ENCODE measurements at regions not wholly inside any gene's neighbourhood (a gene's known extent, or its start where the extent isn't known, plus 50 kb on each side); places are given as distances from the start of the nearest gene placed in this dataset.

DNA sequence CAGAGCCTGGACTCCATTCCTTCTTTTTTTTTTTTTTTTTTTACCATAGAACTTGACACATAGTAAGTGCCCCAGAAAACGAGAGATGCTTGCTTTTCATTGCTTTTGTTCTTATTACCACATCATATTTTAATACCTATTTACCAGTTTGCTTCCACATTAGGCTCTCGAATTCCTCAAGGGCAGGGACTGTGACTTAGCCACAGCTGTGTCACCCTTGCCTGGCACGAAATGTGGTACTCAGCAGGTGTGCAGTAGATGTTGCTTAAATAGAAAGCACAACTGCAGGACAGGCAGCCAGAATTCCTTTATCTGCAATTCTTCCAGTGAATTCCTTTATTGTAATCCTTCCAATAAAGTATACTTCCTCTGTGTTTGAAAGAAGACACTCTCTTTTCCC lies 393.0 kb downstream of the HAPSTR1 start:
- DNase-seq = no peak

DNA sequence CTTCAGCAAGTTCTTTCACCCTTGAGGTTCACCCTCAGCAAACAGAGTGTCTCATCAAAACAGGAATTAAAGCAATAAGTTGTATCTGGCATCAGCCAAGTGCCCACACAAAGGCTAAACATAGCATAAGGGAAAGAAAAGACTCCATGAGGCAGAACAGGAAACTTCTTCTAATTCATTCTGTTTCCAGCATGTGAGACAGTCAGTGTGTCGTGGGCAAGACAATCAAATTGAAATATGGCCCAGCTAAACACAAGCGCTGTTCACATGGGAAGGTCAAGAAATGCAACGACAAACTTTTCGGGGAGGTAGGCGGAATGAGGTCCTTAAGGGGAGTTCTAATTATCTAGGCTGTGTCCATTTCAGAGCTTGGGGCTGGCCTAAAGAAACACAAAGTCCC lies 393.4 kb downstream of the HAPSTR1 start:
- DNase-seq = no peak

DNA sequence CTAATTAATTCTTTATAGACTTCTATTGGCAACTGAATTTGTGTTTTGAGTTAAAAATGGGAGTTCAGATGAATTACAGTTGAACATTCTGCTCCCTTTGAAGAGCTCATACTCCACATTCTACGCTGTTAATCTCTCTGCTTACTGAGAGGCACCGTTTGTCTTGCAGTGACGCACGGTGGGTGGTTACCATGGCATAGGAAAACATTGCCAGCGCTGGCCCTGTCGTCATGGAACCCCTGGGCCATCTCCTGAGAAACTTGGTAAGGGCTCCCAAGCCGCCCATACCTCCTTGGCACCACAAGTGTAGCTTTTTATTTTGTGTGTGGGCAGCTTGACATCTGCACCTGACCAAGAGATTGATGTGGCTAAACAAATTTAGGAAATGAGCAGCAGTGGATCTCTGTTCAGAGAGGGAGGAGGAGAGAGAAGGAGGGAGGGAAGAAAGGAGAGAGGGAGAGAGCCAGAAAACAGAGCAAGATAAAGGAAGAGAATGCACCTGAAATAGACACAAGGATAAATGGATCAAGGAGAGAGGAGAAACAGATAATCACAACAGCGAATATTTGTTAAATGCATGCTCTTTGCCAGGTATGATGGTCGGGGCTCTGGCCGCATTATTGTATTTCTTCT lies 398.5 kb downstream of the HAPSTR1 start:
- DNase-seq = no peak

DNA sequence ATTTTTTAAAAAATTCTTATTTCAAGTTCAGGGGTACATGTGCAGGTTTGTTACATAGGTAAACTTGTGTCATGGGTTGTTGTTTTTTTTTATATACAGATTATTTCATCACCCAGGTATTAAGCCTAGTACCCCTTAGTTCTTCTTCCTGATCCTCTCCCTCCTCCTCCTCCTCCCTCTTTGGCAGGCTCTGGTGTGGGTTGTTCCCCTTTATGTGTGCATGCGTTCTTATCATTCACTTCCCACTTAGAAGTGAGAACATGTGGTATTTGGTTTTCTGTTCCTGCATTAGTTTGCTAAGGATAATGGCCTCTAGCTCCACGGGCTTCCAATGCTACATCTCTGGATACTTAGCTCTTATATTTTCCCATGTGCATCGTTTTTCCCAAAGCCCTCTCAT lies 404.4 kb downstream of the HAPSTR1 start:
- DNase-seq = no peak

DNA sequence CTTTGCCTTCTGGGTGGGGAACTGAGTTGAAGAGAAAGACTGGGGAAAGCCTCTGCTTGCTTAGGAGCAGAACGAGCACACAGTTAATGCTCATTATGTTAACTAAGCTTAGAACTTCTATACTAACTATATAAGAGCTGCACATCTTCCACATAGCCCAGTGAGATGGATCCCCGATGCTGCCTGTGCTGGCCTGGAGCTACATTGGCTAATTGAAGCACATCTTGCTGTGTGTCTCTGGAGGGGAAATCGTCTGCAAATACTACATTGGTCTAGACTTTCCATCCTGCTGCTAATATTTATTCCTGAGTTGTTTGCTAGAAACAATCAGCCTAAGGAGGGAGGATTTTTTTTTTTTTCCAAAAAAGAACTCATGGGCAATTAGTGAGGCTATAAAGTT lies 406.3 kb downstream of the HAPSTR1 start:
- no peak for DNase-seq

DNA sequence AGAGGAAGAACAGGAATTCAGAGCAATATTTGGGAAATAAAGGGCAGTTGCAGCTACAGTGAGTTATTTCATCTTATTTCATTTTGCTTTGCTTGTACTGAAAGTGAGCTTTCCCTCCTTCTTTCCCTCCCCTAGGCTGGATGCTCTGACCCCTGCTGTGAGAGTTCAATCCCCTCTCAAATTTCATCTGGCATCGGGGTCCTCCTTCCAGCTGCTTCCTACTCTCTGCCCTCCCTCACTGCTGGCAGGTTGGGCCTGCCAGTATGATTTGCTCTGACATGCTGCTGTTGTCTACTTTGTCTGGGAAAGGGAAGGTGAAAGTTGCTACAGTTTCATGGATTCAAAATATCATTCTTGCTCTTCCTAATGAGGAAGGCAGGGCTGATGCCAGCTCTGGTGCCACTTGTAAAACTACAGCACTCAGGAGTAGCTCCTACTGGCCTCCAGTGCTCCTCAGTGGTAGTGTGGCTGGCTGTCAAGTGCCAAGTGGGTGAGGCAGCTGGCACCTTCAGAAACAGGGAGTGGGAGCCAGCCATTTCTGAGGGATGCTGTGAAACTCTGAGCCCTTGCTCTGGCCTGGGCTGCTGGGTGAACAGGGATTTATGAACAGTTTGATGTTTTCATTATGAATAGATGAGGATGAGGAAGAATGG lies 408.6 kb downstream of the HAPSTR1 start:
- DNase-seq = no peak

DNA sequence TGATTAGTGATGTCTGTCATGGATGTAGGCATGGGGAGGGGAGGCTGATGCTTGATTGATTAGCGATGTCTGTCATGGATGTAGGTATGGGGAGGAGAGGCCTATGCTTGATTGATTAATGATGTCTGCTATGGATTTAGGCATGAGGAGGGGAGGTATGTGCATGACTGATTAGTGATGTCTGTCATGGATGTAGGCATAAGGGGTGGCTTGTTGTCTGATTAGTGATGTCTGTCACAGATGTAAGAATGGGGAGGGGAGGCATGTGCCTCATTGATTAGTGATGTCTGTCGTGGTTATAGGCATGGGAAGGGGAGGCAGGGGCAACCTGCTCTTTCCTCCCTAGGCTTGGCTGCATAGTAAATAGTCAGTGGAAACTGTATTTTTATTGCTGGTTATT lies 409.4 kb downstream of the HAPSTR1 start:
- DNase-seq = no peak

DNA sequence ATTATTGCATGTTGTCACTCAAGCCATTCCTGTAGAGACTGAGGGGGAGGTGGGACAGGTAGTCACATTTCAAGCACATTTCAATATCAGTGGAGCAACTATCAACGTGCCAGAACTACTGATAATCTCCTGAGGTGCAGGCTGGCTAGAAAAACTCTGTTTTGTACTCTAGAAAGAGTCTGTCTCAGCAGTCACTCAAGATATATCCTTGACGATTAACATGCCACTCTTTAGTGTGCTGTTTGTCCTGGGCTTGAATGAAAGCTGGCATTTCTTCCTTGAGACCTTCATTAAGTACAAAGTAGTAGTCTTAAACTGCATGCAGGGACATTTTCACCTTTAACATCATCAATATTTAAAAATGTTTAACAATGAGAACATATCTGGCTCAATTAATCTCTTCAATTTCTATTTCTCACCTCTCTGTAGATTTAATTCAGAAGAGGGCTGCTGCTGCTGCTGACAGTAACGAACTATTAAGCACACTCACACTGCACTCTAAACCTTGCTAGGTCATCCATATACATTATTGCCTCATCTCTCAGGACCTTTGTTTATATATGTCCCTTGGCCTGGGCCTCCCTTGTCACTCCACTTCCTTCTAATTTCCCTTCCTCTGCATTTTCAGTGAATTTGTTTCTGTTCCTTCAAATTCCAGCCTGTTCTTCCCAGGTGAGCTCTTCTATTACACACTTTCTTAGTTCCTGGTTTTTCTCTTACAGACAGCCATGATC lies 412.0 kb downstream of the HAPSTR1 start:
- no peak for DNase-seq

DNA sequence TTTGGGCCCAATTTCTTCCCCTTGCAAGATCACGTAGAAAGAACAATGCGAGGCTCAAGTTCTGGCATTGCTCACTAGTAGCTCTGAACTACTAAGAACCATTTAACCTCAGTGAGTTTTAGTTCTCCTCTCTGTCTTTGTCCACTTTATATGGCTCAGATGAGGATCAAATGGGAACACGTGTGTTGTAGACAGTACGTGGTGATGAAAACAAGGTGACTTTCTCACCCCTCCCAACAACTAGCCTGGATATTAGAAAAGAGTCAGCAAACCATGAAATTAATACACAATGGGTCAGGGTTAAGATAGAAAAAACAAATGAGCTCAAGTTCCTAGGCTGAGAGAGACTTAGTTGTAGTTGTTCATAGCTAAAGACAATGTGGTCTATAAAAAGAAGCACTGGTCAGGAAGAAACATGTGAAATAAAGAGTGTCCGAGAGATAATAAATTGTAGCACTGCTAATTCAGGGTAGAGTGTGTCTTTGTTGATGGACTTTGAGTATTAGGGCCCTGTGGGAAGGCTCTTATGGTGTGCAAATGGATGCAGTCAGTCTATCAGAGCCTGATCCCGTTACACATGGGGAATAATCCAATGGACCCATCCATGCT lies 417.0 kb downstream of the HAPSTR1 start:
- DNase-seq = no peak

DNA sequence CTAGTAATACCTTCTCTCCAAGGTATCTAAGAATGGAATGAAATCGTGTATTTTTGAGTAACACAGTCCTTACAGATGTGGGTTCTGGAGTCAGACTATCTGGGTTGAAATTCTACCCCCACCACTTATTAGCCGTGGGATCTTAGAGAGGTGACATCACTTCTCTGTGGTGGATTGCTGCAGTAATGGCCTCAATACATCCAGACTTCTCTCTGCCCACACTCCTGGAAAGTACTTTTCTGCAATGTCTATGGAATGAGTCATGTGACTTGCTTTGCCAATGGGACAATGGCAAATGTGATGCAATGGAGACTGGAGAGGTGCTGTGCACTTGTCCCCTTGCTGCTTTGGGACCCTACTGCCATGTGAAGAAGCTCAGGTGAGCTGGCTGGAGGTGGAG lies 418.2 kb downstream of the HAPSTR1 start:
- no peak for DNase-seq

DNA sequence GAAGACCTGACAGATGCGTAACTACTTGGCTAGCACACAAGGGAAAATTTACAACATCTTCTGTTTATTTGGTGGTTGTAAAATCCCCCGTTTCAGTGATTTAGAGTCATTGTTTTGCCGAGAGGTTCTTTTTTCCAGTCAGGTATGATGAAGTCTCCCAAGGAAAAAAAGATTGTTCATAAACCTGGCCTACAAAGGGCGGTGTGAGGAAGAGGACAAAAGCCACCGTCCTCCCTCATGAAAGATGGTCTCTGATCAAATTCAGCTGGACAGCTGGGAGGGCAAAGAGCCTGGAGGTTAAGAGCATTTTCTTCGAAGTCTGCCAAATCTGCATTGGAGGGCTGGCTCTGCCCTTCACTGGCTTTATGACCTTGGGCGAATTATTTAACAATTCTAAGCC lies 419.9 kb downstream of the HAPSTR1 start:
- no peak for DNase-seq

DNA sequence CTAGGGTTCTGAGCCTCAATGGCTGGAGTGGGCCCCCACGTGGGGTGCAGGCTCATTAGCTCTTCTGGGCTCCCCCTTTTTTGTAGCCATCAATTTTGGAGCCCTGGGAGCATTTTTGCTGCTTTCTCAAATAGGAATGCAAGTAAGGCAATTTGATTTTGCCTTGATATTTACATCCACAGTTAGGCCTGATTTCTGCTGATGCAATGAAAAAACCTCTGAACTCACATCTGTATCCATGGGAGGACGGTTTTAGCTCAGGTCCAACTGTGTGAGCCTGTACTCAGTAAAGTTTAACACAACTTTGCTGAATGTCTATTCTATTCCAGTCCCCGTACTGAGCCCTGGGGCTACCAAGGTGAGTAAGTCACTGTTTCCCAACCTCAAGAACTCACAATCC lies 425.0 kb downstream of the HAPSTR1 start:
- DNase-seq = no peak

DNA sequence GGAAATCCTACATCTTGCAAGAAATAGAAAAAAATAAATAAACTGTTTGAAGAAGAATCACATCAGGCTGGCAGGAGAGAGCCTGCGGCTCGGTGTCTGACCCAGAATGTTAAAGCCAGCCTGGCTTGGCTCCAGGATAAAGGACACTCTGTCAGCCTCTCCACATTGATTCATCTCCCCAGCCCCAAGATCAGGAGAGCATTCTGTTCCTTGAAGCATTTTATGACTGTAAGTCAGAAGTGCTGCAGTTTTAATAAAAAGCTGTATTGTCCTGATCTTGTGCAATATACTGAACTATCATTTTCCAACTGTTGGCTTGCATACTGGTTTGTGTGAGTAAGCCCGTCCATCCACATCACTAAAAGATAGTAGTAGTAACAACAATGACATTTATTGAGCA lies 426.6 kb downstream of the HAPSTR1 start:
- DNase-seq = no peak

DNA sequence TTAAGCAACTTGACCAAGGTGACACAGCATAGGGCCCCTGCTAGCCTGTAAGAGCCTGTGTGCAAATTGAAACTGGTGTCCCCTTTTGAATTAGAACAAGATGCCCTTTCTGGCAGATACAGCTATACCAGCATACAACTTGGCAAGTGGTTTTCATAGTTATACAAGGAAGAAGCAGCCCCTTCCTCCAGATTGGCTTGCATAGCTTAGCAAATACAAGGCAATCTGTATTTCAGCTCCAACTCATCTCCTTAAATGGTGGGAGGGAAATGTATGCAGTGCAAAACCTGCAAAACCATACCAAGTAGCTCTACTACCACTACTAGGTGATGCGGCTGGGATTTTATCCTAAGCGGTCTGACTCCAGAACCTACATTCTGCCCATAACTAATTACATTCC lies 427.1 kb downstream of the HAPSTR1 start:
- no peak for DNase-seq

DNA sequence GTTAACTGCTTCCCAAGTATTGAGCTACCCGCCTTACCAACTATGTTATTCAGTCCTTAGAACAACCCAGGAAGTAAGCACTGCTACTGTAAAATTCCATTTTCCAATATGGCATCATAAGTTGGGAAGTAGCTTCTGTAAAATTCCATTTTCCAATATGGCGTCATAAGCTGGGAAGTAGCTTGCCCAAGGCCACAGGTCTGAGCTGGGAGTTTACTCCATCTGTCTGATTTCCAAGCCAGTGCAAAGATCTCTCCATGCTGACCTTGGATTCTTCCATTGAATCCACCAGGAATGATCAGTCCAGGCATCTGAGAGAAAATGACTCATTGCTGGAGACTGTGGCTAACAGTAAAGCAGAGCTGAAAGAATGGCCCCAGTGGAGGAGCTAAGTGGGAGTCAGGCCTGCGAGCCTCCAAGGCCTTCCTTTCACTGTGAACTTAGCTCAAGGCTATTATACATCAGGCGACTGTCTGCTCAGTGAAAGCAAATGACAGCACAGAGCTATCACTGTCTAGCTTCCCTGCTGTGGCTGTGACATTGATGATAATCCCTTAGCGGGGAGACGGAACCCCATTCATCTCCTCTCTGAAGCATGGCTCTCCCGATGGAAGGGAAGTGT lies 430.4 kb downstream of the HAPSTR1 start:
- DNase-seq = no peak

DNA sequence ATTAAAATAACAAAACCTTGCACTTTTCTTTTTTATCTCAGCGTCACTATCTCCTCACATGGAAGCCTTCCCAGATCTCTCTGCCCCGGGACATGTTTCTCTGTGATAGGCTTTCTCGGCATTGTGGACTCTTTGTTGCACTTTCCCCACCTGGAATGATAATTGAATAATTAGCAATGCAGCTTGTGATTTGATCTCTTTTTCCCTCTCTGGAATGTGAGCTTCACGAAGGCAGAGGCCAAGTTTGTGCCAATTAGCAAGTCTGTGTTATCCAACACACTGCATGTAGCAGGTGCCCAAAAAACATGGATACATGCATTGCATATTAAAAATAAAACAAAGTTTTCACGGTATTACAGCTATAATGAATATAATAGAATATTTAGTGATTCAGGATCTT lies 431.2 kb downstream of the HAPSTR1 start:
- DNase-seq = no peak

DNA sequence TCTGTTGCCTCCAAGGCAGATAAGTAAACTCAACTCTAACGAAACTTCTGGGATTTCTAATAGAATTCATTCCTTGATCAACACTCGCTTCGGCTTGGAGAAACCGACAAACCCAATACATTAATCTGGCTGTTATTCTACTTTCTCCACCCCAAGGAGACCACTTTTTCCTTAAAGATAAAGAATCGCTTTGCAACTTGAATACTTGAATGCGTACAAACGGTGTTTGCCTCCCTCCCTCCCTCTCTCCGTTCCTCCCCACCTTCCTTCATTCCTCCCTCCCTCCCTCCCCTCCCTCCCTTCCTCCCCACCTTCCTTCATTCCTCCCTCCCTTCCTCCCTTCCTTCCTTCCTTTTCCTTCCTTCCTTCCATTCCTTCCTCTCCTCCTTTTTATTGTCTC lies 432.6 kb downstream of the HAPSTR1 start:
- DNase-seq = no peak

DNA sequence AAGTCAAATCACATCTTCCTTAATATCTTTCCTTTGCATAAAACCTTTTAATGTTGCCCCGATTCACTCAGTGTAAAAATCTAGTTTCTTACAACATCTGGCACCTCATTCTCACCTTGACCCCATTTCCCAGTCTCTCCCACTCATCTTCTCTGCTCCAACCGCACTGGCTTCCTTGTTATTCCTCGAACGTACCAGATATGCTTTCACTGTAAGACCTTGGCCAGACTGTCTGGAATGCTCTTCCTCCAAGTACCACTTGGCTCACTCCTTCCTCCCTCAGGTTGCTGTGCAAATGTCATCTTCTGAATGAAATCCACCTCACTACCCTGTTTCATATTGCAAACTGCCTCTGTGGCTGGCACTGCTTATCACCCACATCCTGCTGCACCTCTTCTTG lies 433.6 kb downstream of the HAPSTR1 start:
- no peak for DNase-seq

DNA sequence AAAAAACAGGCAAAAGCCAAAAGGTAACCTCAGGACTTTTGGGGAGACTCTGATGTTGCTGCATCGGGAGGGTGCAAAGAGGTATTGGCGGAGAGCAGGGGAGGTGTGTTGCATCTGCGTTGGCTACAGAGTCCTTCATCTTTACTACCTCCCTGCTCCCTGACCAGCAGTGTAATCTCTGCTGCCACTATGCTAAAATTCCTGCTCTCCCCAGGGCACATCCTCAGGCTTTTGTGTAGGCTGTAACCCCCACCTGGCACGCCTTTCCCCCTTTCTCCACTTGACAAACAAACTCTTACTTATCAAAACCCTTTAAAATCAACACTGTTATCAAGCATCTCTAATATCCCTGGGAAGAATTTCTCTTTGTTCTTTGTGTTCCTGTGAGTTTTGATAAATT lies 435.3 kb downstream of the HAPSTR1 start:
- DNase-seq = no peak

DNA sequence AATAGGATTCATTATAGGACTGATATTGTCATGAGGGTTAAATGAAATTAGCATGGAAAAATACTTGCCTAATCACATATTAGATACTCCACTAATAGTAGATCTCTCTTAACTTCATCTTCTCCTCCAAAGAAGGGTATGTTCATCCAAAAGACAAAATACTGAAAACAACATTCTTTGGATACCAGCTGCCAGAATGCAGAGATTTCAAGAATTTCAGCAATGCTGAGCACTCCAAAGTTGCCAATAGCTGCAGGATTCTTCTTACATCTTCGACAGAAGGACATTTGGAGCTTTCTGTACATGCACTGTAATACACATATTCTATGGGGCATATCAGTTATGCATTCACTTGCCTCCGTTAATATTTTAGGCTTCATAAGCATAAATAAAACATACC lies 436.5 kb downstream of the HAPSTR1 start:
- no peak for DNase-seq

DNA sequence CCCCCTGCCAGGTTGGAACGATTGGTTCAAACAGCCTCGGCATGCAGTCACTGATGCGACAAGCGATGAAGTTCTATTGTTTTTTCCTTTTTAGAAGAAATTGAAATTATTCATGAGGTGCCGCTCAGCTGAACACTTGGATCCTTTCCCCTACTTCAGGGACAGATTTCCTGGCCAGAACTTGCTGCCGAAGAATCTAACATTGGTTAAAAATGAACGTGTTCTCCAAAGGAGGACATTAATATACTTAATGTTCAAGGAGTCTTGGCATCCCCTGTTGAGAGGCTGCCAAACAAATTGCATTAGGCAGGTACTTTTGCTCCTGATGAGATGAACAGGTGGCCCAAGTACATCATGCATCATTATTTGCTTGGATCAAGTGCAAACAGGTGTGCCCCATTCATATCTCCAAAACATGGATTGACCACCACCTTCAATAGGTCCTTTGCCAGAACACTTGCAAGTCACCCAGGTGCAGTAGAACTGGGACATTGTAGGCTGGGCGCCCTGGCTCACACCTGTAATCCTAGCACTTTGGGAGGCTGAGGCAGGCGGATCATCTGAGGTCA lies 437.2 kb downstream of the HAPSTR1 start:
- DNase-seq = no peak

DNA sequence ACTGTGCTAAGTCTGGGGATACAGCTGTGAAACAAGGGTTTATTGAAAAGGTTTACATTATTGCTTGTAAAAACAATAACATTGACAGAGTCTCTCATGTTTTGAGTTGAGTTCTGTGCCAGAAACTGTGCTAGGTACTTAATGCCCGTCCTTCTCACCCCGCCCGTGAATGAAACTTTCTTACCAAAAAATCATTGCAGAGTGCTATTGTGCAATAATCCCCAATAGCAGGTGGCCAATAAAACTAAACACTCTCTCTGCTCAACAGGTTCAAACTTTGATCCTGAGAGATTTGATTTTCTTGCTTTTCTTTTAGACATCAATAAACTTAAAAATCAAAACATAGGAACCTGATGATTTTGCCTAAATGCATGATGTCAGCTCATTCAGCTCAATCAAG lies 441.6 kb downstream of the HAPSTR1 start:
- DNase-seq = no peak

DNA sequence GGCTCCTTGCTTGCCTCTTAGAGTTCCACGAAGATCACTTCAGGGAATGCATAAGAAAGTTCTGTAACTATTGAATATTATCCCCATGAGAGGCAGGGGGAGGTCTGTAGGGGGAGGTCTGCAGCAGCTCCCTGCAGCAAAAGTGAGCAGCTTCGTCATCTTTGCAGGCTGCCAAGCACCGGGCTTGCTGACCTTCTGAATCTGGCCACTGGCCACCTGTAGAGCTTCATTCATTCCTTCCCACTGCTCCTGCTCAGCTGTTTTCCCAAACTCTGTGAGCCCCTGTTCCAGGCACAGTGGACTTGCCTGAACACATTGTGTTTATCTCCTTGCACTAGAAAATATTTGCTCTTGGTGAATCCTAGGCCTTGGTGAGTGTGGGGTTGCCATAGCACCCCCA lies 443.3 kb downstream of the HAPSTR1 start:
- DNase-seq = no peak

All from SHP77 treated with DMSO at 0.1 percent for 48 hours (cell line).